H1 (cell line): ENCODE measurements at regions not wholly inside any gene's neighbourhood (a gene's known extent, or its start where the extent isn't known, plus 50 kb on each side); places are given as distances from the start of the nearest gene placed in this dataset.
A peak's percentile ranks its signal among the peaks of the same experiment; 100 is the strongest.
"Not testable (repeated sequence)": the region's sequence is repeated elsewhere in the genome, so short reads cannot be mapped to it uniquely, and the experiment has no call there.

ENCODE experiments used
- CTCF ChIA-PET: fragments of 300-600 bp; sonication (Branson Sonifier 250); formaldehyde crosslinking; loops from one replicate; lab custom pipeline; 2021; ENCODE audit not compliant: partially characterized antibody; lab: Charles Lee
- POLR2A ChIA-PET: fragments of 300-600 bp; sonication (Branson Sonifier 250); formaldehyde crosslinking; loops from one replicate; lab custom pipeline; 2021; ENCODE audit warnings: inconsistent platforms; ENCODE audit not compliant: partially characterized antibody; lab: Charles Lee
- DNase-seq, 2 experiments: peaks; one replicate each; pipeline versions ENCODE4 v3.0.0 to v3.0.0-alpha.2; 2010 to 2022; ENCODE audit warnings: low spot score in 2 of 2, low read depth in 1 of 2, mixed read lengths in 1 of 2
- FAIRE-seq: peaks from 2 replicates; lab custom pipeline; 2011; peaks lifted over from hg19 to GRCh38; lab: Jason Lieb, UNC
- H2AFZ ChIP-seq: 2 replicates; pipeline ENCODE4 v1.8.1; 2012; ENCODE audit warnings: low read length, inconsistent platforms
- H2AK5ac ChIP-seq: 2 replicates; pipeline ENCODE4 v1.6.1; 2013; ENCODE audit warnings: low read depth, low read length
- H2BK120ac ChIP-seq: replicated peaks from 2 replicates; pipeline ENCODE3; 2013; ENCODE audit warnings: low read depth, low read length, inconsistent platforms
- H2BK12ac ChIP-seq: 2 replicates; pipeline ENCODE4 v1.6.1; 2013; ENCODE audit warnings: low read depth, low read length
- H2BK15ac ChIP-seq: 2 replicates; pipeline ENCODE4 v1.6.1; 2013; ENCODE audit warnings: low read length
- H2BK20ac ChIP-seq: 2 replicates; pipeline ENCODE4 v1.6.1; 2013; ENCODE audit warnings: low read length
- H2BK5ac ChIP-seq: 2 replicates; pipeline ENCODE4 v1.6.1; 2013; ENCODE audit warnings: low read depth, low read length
- H3K14ac ChIP-seq: 2 replicates; pipeline ENCODE4 v1.6.1; 2013; ENCODE audit warnings: inconsistent platforms; ENCODE audit not compliant: insufficient read length
- H3K18ac ChIP-seq: 2 replicates; pipeline ENCODE4 v1.6.1; 2013; ENCODE audit warnings: low read length; ENCODE audit errors: extremely low read depth
- H3K23ac ChIP-seq: 2 replicates; pipeline ENCODE4 v1.6.1; 2013; ENCODE audit warnings: inconsistent platforms; ENCODE audit not compliant: insufficient read length
- H3K23me2 ChIP-seq: 2 replicates; pipeline ENCODE4 v1.6.1; 2013; ENCODE audit warnings: low read depth, low read length
- H3K27ac ChIP-seq: 2 replicates; pipeline ENCODE4 v1.6.1; 2011; ENCODE audit warnings: low read depth, low read length, inconsistent platforms
- H3K27me3 ChIP-seq, 4 experiments: replicated peaks in 1 of 4; 1 replicate in 1 of 4; 2 replicates in 3 of 4; pipeline versions ENCODE4 v1.6.1 to v1.8.1; 2011 to 2013; ENCODE audit warnings: low read length in 3 of 4, mild to moderate bottlenecking in 3 of 4, inconsistent platforms in 2 of 4, mixed read lengths in 2 of 4, moderate library complexity in 1 of 4; ENCODE audit not compliant: control insufficient read depth in 3 of 4, insufficient read depth in 3 of 4; ENCODE audit errors: extremely low read depth in 1 of 4
- H3K36me3 ChIP-seq, 4 experiments: 2 replicates each; pipeline versions ENCODE4 v1.6.1 to v1.8.1; 2011 to 2013; ENCODE audit warnings: mild to moderate bottlenecking in 4 of 4, low read length in 3 of 4, moderate library complexity in 2 of 4, control low read depth in 1 of 4, inconsistent platforms in 1 of 4; ENCODE audit not compliant: insufficient read depth in 4 of 4, control insufficient read depth in 2 of 4
- H3K4ac ChIP-seq: replicated peaks from 2 replicates; pipeline ENCODE3; 2013; ENCODE audit warnings: low read length, low read depth, mixed read lengths, inconsistent platforms; ENCODE audit not compliant: insufficient read length
- H3K4me1 ChIP-seq, 4 experiments: replicated peaks in 1 of 4; 1 replicate in 1 of 4; 2 replicates in 3 of 4; pipeline versions ENCODE4 v1.6.1 to v1.8.1; 2011 to 2013; ENCODE audit warnings: low read length in 3 of 4, inconsistent platforms in 2 of 4, mixed read lengths in 1 of 4; ENCODE audit not compliant: insufficient read depth in 4 of 4, control insufficient read depth in 3 of 4
- H3K4me2 ChIP-seq, 2 experiments: 2 replicates each; pipeline versions ENCODE4 v1.6.1 to v1.8.1; 2011 to 2013; ENCODE audit warnings: low read depth in 2 of 2, low read length in 2 of 2, control low read depth in 1 of 2, inconsistent platforms in 1 of 2, mild to moderate bottlenecking in 1 of 2; ENCODE audit not compliant: insufficient read depth in 1 of 2
- H3K4me3 ChIP-seq, 4 experiments: fragments of 200-600, 300-600 bp in 1 of 4; sonication (generic), shearing (Covaris generic), sonication (Bioruptor Twin) in 1 of 4; 2 replicates each; pipeline versions ENCODE4 v1.5.1 to v1.8.1; 2011 to 2016; ENCODE audit warnings: low read length in 4 of 4, low read depth in 3 of 4, control low read depth in 2 of 4, inconsistent platforms in 2 of 4, mild to moderate bottlenecking in 2 of 4, mixed read lengths in 1 of 4, moderate library complexity in 1 of 4; ENCODE audit not compliant: insufficient read depth in 2 of 4; ENCODE audit errors: extremely low read depth in 1 of 4
- H3K56ac ChIP-seq: replicated peaks from 2 replicates; pipeline ENCODE3; 2013; ENCODE audit warnings: low read depth, mild to moderate bottlenecking, mixed read lengths, low read length, inconsistent platforms; ENCODE audit not compliant: insufficient read length
- H3K79me1 ChIP-seq: 2 replicates; pipeline ENCODE4 v1.6.1; 2013; ENCODE audit warnings: low read depth, low read length, control low read depth
- H3K79me2 ChIP-seq, 2 experiments: 2 replicates each; pipeline versions ENCODE4 v1.6.1 to v1.8.1; 2012 to 2013; ENCODE audit warnings: low read length in 2 of 2, mild to moderate bottlenecking in 2 of 2, inconsistent platforms in 1 of 2; ENCODE audit not compliant: insufficient read depth in 2 of 2, control insufficient read depth in 1 of 2
- H3K9ac ChIP-seq, 4 experiments: replicated peaks in 1 of 4; 1 replicate in 1 of 4; 2 replicates in 3 of 4; pipeline versions ENCODE4 v1.6.1 to v1.8.1; 2011 to 2013; ENCODE audit warnings: low read depth in 3 of 4, low read length in 3 of 4, control low read depth in 2 of 4, mild to moderate bottlenecking in 2 of 4, moderate library complexity in 2 of 4, inconsistent platforms in 1 of 4; ENCODE audit errors: extremely low read depth in 1 of 4
- H3K9me3 ChIP-seq, 2 experiments: 2 replicates each; pipeline versions ENCODE4 v1.6.1 to v1.8.1; 2012 to 2013; ENCODE audit warnings: mild to moderate bottlenecking in 2 of 2, moderate library complexity in 2 of 2, control low read depth in 1 of 2, inconsistent platforms in 1 of 2, low read depth in 1 of 2, low read length in 1 of 2, mixed read lengths in 1 of 2; ENCODE audit not compliant: insufficient read depth in 2 of 2
- H4K20me1 ChIP-seq, 2 experiments: replicated peaks in 1 of 2; 2 replicates each; pipeline versions ENCODE3 to v1.8.1; 2011 to 2013; ENCODE audit warnings: inconsistent platforms in 2 of 2, low read length in 2 of 2, mild to moderate bottlenecking in 1 of 2; ENCODE audit not compliant: insufficient read depth in 2 of 2, control insufficient read depth in 1 of 2
- H4K5ac ChIP-seq: 2 replicates; pipeline ENCODE4 v1.6.1; 2013; ENCODE audit warnings: low read length, low read depth, mixed read lengths, inconsistent platforms; ENCODE audit not compliant: insufficient read length
- H4K8ac ChIP-seq: 2 replicates; pipeline ENCODE4 v1.8.0; 2013; ENCODE audit warnings: mild to moderate bottlenecking, moderate library complexity, low read length, inconsistent platforms; ENCODE audit not compliant: insufficient read depth; ENCODE audit errors: extremely low read depth
- H4K91ac ChIP-seq: replicated peaks from 2 replicates; pipeline ENCODE3; 2013; ENCODE audit warnings: low read length, mixed read lengths, inconsistent platforms; ENCODE audit not compliant: insufficient read length
- WGBS, 2 experiments: shearing (Covaris generic) in 1 of 2; methylation state at CpG; one replicate each; pipeline versions ENCODE4 v1.1.6 to v1.1.7; 2013 to 2015; ENCODE audit warnings: low lambda C conversion rate in 2 of 2, mixed read lengths in 2 of 2, inconsistent platforms in 1 of 2, low coverage in 1 of 2, missing lambda C conversion rate in 1 of 2; ENCODE audit not compliant: insufficient replicate concordance in 2 of 2, insufficient coverage in 1 of 2, insufficient read length in 1 of 2; ENCODE audit errors: extremely low coverage in 1 of 2, missing lambda C conversion rate in 1 of 2; 5-methylcytosine and 5-hydroxymethylcytosine counted together

- H3K4ac ChIP-seq, H3K27ac ChIP-seq, H3K18ac ChIP-seq, H3K9me3 ChIP-seq, H3K27me3 ChIP-seq, H4K91ac ChIP-seq, H3K79me1 ChIP-seq, H2AFZ ChIP-seq, H4K8ac ChIP-seq, H3K56ac ChIP-seq, H3K14ac ChIP-seq, H4K20me1 ChIP-seq, POLR2A ChIA-PET, CTCF ChIA-PET, DNase-seq, H3K4me1 ChIP-seq, FAIRE-seq, H3K23ac ChIP-seq, H3K79me2 ChIP-seq, H3K36me3 ChIP-seq, H4K5ac ChIP-seq, H2BK20ac ChIP-seq, H2BK15ac ChIP-seq, H3K9ac ChIP-seq, H2BK5ac ChIP-seq, H2AK5ac ChIP-seq, H2BK120ac ChIP-seq, H3K23me2 ChIP-seq, H3K4me3 ChIP-seq, H3K4me2 ChIP-seq: not testable (repeated sequence)
- WGBS, 2 experiments, result 62% methylated on average over 7 of the region's 8 CpGs; no CpG with 5 or more reads in 1 of the 2 experiments
- H2BK12ac ChIP-seq, result 0 out of 2 replicates have a peak overlapping the region, but pooled peaks have one; percentile 14
Measured at GRCh38 chr9:41064125-41064795, 64.2 kb downstream of the FOXD4L6 start.

GRCh38 chr9:41063243-41063642 is 65.2 kb downstream of the FOXD4L6 start:
- DNase-seq, H4K5ac ChIP-seq, H3K23me2 ChIP-seq, H3K79me2 ChIP-seq, H2AFZ ChIP-seq, FAIRE-seq, CTCF ChIA-PET, H3K27me3 ChIP-seq, H3K36me3 ChIP-seq, H4K8ac ChIP-seq, H3K4me1 ChIP-seq, H3K14ac ChIP-seq, H2BK20ac ChIP-seq, H3K9me3 ChIP-seq, H3K18ac ChIP-seq, H2BK120ac ChIP-seq, H2BK15ac ChIP-seq, H4K91ac ChIP-seq, POLR2A ChIA-PET, H4K20me1 ChIP-seq, H3K4me2 ChIP-seq, H2BK5ac ChIP-seq, H3K79me1 ChIP-seq, H2AK5ac ChIP-seq, H3K4ac ChIP-seq, H3K4me3 ChIP-seq, H3K9ac ChIP-seq, H3K56ac ChIP-seq, H2BK12ac ChIP-seq, H3K27ac ChIP-seq, H3K23ac ChIP-seq: not testable (repeated sequence)
- 89% methylated on average over 5 of the region's 5 CpGs; no CpG with 5 or more reads in 1 of the 2 experiments for WGBS, 2 experiments
